GM19023 (cell line): ENCODE measurements at regions not wholly inside any gene's neighbourhood (a gene's known extent, or its start where the extent isn't known, plus 50 kb on each side); places are given as distances from the start of the nearest gene placed in this dataset.

ENCODE experiments used
- ATAC-seq: cut with Tn5 transposase; IDR thresholded peaks from one replicate; pipeline ENCODE4 v1.9.1; 2021; ENCODE audit warnings: mild to moderate bottlenecking, moderate library complexity; ENCODE audit not compliant: unreplicated experiment

DNA sequence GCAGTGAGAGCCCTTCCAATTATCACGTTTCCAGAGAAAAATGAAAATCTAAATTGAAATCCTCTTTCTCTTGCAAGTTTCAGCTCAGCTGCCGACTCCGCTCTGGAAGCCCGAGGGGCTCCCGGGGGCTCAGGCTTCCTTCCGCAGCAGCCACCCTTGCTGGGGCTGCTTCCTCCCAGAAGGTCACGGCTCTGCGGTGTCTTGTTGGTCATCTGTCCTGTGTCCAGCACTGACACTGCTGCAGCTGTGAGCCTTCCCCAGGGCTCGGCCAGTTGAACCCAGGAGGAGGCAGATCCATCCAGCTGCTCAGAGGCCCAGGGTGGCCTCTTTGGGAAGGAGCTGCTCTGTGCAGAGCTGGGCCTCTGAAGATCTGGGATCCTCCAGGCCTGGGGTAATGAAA lies 1337.2 kb downstream of the TBC1D22A start:
- no peak for ATAC-seq

DNA sequence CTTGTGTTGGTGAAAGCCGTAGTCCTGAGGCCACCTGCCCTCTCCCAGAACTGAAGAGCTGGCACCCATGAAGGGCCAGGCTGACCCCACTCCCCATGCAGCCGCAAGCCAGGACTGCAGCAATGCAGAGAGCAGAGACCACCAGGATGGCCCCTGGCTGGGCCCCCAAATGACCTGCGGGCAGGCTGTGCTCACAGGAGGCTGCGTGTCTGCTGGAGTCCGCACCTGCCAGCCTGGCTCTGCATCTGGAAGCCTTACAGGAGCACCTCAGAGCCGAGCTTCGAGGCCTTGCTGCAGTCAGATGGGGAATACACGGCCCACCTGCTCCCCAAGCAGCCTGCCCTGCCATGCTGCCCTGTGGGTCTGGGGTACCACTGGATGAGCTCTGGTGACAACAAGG lies 1336.8 kb downstream of the TBC1D22A start:
- no peak for ATAC-seq

- no peak for ATAC-seq
These were observed 1336.4 kb downstream of the TBC1D22A start for GRCh38 chr22:48098921-48099245.

GRCh38 chr22:48098243-48098920 lies 1335.9 kb downstream of the TBC1D22A start:
- ATAC-seq: peak; percentile 64

GRCh38 chr22:48097723-48098122 lies 1335.3 kb downstream of the TBC1D22A start:
- ATAC-seq: no peak

DNA sequence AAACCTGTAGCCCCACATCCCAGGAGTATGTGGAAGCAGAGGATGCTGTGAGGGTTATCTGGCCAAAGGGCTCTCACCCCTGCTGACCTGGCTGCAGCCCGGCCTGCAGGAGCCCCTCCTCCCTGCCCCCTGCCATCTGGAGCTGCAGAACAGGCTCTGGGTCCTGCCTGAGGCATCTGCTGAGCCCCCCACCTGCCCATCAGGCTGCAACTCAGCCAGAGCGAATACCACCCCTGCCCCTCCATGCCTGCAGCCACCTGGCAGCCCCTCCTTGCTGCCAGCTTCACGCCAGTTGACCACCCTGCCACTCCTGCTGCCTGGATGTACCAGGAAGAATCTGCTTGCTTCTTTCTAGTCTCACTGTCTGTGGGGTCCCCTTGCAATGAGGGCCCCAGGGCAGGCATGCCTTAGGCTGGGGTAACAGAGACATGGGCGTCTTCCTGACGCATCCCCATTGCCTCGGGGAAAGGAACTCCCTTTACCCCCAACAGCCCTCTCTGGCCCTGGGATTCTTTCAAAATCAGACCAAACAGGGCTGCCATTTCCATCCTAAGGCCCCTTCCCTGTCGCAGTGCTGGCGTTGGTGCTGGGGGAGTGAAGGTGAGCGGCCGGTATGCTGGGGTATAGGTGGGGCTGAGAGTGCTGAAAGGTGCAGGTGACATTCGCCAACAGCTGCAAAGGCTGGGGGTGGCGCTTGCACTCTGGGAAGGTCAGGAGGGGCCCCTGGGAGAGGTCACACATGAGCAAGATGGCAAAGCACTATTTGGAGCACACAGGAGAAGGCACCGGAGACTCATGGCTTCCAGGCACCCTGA lies 1334.6 kb downstream of the TBC1D22A start:
- no peak for ATAC-seq

DNA sequence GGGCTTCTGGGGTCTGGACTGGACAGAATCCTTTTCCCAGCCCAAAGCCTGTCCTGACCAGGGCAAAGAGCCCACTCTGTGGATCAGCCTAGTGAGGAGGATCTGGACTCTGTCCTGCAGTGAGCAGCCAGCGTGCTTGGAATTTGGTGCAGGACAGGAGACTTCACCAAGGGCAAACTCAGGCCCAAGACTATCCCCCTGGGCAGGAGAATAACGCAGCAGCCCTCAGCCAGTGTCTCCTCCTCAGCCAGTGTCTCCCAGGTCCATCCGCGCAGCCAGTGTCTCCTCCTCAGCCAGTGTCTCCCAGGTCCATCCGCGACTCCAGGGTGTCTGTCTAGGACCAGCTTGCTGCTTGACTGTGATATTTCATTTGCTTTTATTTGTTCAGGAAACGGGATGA lies 1334.0 kb downstream of the TBC1D22A start:
- no peak for ATAC-seq

DNA sequence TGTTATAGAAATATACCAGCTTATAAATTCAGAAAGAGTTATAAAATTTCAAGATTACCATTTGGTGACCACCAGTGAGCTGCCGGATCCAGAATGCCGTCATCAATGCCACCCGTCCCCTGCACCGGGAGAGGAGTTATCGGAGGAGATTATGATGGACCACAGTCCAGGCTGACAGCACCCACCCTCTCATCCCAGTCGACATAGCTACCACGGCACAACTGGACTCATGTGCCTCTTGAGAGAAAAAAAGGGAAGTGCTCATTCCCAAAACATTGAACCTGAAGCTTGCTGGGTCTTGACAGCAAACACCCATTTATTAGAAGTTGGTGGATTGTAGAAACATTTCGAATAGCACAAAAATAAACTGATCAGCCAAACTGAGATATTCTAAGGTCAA lies 1331.5 kb downstream of the TBC1D22A start:
- ATAC-seq: no peak

GRCh38 chr22:48092866-48093265 lies 1330.4 kb downstream of the TBC1D22A start:
- ATAC-seq: no peak

DNA sequence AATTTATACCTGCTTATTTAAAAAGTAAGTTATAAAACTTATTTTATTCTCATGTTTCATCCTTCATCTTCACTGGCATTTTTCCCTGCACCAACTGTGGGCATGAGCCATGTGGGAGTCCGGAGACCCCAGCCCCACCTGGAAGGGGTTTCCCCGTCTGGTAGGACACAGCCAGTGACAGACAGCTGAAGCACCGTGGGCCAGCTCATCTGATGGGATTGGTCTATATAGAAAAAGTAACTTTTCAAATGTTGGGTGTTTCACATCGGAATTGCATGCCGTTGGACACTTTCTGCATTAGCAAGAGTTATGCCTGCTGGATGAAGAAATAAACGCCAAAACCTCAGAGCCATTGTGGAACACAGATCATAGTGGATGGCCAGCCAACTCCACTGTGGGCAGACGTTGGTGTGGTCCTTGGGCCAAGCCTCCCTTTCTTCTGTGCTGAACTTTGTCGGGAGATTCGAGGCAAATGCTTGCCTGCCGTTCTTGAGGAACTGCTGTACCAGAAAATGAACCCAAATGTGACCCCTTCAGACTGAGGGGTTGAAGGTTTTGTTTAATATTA lies 1329.3 kb downstream of the TBC1D22A start:
- ATAC-seq: no peak

- no peak for ATAC-seq
These were observed 1328.7 kb downstream of the TBC1D22A start for GRCh38 chr22:48091060-48091650.

DNA sequence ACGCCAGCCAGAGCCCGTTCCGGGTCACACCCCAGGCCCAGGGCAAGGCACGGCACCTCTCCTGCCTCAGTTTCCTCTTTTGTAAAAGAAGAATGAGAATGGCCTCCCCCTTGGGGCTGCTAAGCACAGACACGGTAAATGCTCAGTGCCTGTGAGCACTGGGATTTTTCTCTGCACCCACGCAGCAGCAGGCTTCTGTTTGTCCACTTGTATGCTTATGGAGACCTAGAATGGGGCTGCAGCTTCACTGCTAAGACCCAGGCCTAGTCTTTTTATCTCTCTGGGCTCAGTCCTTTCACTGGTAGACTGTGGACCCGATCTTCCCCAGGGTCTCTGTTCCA lies 1327.9 kb downstream of the TBC1D22A start:
- ATAC-seq: no peak

DNA sequence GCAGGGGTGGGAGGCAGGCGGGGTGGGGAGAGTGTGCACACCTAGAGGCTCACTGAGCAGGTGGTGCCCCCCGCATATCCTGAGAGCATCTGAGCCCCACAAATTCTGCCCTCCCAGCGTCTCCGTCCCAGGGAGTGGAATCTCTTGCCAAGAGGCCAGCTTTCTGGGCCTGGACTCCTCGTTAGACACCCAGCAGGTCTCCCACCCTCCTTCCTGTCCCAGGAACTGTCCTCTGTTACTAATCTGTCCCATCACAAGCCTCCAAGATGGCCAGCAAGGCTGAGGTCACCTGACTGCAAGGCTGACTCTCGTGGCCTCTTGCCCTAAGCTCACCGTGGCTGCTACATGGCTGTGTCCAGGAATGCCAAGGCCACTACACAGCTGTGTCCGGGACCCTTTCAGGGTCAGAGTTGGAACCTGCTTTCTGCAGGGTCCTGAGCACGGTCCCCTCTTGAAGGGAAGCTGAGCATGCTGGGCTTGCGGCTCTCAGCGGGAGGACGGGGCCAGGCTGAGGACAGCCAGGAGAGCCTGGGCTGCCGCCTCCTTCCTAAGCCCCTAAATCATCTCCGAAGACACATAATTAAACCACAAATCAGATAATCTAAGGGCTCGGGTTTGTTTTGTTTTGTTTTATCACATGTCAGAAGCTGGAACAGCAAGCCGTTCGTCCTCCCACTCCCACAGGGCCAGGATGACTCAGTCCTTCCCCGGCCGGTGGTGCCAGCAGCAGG lies 1327.3 kb downstream of the TBC1D22A start:
- ATAC-seq: no peak

GRCh38 chr22:48088926-48089536 lies 1326.6 kb downstream of the TBC1D22A start:
- ATAC-seq: no peak

DNA sequence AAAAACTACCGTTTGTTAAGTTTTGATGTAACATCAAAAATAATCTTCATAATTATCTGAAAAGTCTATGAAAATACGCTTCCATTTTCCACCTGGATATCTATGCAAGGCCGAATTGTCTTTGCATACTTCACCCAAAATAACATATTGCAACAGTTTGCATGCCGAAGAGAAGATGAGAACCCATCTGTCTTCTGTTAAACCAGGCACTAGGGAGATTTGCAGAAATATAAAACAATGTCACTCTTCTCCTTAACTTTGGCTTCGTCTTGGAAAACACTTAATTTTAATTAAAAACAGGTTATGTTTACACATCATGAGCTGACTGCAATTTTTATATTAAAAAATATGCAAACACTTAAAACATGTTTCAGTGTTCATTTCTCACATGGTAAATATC lies 1325.8 kb downstream of the TBC1D22A start:
- ATAC-seq: no peak

- no peak for ATAC-seq
These were observed 1323.6 kb downstream of the TBC1D22A start for GRCh38 chr22:48085901-48086645.

DNA sequence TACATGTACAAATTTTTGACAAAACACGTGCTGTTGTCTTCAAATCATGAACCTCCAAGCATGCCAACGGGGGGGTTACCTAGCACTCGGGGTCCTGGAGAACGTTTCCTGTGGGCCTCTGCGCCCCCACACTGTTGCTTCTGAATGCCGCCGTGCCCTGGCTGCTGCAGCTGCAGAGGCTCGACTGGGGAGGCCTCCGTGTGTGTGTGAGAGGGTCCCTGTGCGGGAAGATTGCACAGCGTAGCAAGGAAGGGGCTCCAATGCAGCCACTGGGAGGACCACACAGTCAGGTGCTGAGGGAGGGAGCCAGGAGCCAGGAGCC lies 1322.2 kb downstream of the TBC1D22A start:
- no peak for ATAC-seq

- ATAC-seq: no peak
These were observed 1321.7 kb downstream of the TBC1D22A start for GRCh38 chr22:48084041-48084728.

- ATAC-seq: no peak
These were observed 1321.1 kb downstream of the TBC1D22A start for GRCh38 chr22:48083502-48083901.

DNA sequence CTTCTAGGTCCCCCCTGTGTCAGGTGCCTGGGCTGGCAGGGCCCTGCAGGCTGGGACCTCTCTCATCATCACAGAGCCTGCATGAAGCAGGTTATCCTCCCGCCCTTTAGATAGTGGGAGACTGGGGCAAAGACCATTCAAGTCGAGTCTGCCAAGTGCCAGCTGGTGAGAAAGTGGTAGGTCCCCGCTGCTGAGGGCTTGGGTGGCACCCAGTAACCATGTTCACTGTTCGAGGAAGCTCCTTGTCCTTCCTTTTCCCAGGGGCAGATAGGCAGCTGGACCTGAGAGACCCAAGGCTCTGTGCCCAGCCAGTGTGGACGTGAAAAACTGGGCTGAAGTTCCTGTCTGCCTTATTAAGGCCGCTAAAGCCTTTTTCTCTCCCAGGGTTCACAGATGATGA lies 1319.8 kb downstream of the TBC1D22A start:
- ATAC-seq: no peak
